HuH-7 (cell line): ENCODE measurements at regions not wholly inside any gene's neighbourhood (a gene's known extent, or its start where the extent isn't known, plus 50 kb on each side); places are given as distances from the start of the nearest gene placed in this dataset.

Experiments used
- DNase-seq: peaks from one replicate; pipeline ENCODE4 v3.0.0; 2011; ENCODE audit warnings: low spot score

DNA sequence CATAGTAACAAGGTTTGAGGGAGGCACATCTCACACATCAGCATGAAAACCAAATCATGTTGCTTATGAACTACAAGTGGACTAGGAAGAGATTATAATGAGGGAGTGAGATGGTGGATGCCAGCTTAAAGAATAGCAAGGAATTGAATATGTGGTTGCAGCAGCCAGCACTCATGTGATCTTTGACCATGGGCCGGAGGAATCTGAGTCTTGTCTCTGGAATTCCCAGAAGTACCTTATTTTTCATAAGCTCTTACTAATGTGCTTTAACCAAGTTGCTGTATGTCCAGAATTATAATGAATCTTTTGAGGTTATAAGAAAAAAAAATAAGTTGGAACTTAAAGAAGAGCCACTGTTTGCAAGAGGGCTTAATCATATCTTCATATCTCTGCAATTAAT is 97.0 kb downstream of the DISP1 start:
- no peak for DNase-seq

DNA sequence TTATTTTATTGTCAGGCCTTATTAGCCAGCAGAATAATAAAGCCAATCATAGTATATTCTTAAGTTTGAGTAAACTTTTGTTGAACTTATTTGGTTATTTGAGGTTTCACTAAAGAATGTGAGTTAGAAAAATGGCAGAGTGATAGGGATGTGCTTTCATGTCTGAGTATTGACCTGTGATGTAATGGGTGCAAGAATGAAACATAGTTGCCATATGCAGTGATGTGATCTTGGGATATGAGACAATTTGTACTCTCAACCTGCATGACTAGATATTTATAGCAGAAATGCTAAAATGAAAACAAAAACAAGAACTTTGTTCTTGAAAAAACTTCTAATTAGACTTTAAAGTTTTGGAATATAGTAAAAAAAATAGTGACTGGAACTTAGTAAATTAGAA is 97.9 kb downstream of the DISP1 start:
- DNase-seq: no peak

DNA sequence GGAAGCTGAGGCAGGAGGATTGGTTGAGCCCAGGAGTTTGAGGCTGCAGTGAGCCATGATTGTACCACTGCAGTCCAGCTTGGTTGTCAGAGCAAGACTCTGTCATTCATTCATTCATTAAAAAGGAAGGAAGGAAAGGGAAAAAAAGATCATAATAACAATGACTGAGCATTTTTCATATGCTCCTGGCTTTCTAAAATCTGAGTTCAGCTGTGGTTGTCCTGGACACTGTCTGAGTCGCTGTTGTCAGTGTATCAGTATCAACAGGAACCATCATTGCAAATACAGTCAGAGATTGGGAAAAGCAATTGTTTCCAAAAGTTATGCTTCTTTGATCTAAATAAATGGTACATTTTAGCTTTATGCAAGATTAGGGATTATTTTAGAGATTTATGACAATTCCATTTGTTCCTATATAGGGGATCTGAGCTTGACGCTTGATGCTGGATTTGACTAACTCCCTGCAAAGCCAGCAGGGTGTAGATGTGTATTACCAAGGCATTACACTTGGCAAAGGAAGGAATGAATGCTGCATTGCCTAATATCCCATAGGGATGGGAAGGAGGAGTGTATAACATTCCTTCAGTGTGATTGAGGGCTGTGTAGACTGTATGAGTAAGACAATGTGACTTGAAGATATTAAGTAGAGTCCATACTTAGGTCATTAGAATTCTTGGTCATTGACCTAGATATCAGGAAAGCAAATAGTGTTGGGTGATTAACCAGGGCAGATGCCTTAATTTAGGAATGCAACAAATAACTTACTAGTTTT is 100.2 kb downstream of the DISP1 start:
- no peak for DNase-seq

DNA sequence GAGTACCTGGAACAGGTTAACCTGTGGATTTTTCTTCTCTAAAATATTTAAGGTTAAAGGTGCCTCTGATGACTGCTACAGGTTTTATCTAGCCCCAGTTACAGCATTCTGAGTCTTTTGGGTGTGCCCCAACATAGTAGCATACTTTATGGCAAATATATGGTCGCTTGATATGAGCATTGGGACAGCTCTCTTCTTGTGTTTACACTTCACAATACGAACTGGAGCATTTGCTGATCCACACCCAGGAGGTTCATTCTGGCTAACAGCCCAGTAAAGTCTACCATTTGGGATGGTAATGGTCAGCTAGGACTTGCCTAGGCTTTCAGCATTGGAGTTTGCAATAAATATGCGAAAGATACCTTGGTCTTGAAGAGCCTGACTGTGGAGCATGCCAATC is 101.3 kb downstream of the DISP1 start:
- no peak for DNase-seq

DNA sequence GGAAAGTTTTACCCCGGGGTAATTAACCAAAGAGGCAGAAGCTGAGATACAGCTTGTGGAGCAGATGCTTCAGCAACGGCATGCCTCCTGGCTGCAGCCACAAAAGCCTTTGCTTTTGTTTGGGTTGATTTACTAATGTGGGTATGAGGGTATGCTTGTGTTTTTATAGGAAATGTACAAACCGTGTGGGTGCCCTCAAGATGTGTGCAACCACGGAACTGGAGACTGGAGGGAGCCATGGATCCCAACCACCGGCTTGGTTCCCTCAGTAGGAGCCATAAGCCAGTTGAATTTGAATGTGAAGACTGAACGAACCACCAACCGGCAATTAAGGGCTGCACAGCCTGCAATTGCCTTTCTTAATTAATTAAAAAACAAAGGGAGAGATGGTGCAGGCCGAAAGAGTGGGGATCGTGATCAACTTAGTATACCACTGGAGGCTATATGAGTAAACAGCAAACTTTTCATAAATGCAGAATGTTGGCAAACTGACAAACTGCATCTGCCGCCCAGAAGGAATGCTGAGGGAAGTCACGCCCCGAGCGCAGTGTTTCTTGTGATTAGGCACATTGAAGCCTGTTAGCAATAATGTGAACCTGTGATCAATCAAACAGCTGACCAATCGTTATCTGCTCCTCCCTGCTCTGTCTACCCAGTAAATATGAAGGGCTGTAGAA is 104.1 kb downstream of the DISP1 start:
- no peak for DNase-seq

DNA sequence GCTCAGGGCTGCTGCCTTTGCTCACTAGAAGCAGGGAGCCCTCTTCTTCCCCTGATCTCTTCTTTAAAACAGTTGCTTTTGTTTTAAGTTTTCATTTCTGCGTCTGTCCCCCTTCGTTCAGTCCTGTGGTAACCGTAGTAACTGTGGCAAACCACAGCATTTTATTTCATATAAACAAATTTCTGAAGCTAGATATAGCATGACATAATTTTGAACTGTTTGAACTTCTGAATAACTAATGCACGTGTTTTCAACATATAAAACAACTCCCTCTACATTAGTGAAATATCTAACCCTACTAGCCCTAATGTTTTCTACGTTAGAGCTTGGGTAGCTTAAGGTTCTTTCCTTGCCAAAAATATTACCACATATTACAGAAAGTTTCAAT is 104.6 kb downstream of the DISP1 start:
- no peak for DNase-seq

DNA sequence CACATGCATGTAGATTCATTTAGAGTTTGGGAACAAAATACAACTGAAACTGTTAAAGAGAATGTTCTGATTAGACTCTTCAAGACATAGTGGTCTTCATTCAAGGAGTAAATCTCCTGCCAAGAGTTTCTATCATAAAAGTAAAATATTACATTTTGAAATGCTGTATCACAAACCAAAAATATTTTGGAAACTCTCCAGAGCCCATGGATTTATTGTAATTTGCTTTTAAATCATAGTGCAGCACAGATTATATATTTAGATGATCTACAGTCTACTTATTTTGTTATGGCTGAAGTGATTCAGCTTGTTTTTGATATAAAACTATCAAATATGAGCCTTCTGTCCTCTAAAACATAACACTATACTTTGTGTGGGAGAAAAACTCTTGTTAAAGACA is 105.3 kb downstream of the DISP1 start:
- DNase-seq: no peak

DNA sequence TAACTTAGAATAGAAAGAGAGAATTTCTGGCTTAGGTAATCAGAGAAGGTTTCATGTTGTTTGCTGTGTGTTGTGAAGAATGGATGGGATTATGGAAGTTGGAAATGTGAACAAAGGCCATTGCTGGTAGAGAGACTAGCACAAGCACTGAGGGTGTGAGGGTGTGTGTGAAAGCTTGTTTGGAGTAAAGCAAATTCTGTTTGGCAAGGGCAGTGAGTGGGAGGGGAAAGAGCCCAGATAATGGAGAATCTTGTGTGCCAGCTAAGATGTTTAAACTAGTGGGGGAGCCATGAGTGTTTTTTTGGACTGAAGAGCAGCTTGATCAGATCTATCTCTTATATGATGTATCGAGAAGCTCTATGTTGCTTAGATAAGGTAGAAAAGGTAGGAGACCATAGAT is 107.1 kb downstream of the DISP1 start:
- no peak for DNase-seq

DNA sequence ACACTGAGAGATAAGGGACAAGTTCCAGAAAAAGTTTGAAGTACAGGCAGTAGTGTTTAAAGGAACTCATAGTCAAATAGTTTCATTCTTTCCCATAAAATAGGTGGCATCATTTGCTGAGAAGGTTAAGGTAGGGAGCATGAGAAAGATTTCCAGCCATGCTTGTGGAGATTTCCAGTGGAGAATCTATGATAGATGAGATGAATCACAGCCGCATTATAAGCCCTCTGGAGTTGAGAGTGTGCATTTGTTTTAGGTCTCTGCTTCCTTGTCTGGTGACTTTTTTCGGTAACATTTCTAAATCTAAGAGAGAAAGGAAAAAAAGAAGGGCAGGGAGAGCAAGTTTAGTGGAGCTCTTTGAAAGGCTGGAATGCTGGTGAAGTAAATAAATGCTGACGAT is 108.7 kb downstream of the DISP1 start:
- DNase-seq: no peak

DNA sequence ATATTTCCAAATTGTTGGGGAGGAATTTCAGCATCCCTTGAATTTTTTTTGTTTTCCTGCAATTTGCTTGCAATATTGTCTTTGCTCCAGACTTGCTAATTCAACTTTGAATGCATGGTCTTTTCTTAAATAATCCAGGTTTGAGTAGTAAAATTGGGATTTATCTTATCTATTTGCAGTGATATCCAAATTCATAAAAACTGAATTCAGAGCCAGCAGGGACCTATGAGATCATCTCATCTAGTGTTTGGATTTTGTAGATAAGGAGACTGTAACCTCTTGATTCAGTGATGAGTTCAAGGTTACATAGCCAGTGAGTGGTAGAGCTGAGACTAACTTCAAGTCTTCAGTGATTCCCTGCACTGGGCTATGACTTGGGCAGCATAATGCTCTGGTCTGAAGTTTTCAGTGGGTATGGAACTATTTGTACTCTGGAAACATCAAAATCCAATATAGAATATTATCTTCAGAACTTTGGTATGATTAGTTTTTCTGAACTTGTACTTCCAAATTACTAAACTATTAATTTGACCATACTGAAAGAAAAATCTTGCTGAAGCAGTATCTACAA is 109.4 kb downstream of the DISP1 start:
- no peak for DNase-seq

DNA sequence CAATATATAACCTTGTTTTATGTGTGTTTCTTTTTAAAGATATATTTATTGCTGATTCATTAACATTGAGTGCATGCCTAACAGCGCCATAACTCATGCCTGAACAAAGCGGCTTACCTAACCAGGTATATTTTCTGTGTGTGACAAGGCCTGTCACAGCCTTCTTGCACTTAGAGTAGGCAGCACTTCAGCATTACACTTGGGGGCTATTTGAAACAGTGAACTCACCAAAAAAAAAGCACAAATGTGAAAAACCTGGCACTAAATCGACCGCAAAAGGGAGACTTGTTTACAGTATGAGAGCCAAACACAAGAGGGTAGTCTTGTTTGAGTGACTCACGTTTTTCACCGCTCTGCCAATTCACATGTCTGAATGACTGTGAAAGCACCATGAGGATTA is 111.7 kb downstream of the DISP1 start:
- no peak for DNase-seq

DNA sequence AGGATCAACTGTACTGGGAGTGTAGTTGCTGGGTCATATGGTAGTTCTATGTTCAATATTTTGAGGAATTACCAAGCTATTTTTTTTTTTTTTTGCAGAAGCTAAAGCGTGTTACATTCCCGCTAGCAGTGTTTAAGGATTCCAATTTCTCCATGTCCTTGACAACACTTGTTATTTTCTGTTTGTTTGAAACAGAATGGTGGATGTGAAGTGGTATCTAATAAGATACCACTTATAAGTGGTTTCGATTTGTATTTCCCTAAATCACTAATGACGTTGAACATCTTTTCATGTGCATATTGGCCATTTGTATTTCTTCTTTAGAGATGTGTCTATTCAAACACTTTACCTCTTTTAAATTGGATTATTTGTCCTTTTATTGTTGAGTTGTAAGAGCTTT is 112.2 kb downstream of the DISP1 start:
- DNase-seq: no peak

DNA sequence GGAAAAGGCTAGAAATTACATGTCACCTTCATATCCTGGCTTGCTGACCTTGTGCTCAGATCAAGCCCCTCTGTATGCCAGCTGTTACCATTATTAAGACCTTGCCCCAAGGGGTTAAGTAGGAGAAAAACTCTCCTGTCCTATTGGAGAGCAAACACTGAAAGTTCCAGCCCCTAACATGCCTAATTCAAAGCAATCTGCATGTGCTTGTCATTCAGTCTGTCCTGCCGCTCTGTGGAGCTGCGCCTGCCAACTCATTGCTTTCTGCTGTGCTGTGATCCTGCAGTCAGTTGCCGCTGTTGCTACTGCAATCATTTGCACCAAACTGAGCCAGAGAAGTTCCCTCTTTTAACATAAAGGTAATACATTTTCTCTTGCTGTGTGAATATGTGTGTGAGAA is 113.4 kb downstream of the DISP1 start:
- peak; percentile 36 for DNase-seq

DNA sequence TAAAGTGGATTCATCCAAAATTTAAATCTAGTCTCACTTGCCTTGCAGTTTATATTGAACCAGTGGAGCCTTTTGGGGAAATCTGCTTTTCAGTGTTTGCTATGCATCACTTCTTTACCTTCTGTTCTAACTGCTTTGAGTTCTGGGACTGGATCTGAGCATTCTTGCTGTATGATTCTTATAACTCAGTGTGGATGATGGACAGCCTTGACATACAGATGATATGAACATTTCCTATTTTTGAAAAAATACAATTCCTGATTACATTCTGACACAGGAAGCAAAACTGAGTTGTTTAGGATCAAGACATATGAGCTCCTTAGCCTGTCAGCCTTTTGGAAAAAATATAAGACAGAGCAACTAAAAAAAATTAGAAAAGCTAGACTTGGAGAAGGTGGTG is 115.2 kb downstream of the DISP1 start:
- no peak for DNase-seq

DNA sequence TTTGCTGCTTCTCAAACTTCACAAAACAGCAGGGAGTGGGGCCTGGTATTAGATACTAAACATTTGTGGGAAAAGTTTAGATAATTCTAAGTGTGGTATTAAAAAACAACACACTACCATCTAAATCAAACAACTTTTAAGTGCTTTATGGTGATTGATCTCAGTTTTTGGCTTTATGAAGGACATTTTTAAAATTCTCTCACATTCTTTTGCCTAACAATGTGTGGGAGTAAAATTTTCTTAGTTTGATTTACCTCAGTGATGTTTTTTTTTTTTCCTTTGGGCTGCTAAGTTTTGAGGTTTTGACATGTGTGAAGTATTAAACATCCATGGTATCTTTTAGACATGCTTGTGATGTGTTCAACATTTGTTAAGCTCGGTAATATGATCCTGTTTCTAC is 116.2 kb downstream of the DISP1 start:
- no peak for DNase-seq

DNA sequence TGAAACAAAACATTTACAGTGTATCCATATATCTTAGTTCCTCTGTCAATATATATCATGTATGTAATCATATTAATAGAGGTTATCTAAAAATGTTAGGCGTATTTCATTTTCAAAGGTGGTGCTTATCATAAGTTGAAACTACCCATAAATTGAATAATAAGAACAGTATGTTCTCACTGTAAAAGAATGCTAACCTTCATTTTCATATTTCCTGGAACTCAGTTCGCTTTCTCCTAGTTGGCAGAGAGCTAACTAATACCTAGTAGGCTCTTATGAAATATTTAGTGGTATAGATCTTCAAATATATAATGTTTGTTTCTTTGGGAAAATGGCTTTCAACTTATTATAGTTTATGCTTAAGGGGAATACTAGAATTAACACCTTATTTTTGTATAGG is 118.4 kb downstream of the DISP1 start:
- DNase-seq: no peak

DNA sequence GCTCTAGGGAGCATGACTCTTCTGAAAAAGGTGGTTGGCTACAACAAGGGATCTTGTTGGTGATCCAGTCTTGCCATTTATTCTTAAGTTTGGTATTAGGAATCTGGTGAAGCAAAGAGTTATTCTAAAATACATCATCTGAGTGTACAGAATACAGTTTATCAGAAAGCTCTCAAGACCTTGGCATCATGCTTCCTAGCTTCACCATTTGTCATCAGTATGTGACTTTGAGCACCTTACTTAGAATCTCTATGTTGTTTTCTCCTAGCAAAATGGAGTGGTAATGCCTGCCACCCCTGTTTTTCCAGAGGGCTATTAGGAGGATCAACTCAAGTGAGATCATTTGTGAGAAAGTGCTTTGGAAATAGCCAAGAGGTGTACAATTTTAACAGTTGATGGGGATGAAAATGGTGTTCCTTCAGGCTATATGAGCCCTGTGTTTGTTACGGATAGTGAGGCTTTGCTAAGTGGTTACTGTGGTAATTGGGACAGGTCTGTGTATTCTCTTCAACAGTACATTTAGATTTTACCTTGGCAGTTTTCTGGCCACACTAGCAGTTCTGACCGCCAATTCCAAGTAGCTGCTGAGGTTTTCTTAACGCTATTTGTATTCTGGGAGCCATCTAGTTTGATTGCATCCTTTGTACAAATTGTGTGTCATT is 120.5 kb downstream of the DISP1 start:
- DNase-seq: no peak

DNA sequence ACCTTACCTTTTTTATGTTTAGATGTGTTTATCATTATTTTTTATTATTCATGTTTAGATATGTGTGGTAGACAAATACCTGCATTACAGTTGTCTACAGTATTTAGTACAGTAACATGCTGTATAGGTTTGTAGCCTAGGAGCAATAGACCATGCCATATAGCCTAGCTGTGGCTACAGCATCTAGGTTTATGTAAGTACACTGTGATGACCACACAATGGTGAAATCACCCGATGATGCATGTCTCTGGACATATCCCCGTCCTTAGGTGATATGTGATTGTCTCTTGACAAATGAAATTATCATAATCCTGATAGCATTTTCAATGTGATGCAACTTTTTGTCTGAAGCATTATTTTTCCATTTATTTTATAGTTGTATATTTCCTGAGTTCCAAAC is 121.2 kb downstream of the DISP1 start:
- no peak for DNase-seq

DNA sequence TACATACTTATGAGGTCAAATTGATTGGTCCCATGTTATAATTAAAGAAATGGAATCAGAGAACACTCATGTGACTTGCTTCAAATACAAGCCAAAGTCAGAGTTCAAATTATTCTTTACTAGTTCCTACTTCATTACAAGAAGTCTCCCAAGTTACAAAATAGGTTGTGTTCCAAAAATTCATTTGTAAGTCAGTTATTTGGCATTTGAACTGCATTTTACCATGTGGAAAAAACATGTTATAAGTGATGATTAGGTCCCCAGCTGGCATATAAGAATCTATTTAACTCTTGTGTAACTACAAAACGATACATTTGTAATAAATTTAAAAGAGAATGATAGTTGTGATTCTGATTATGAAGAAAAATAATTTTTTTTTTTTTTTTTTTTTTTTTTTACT is 124.1 kb downstream of the DISP1 start:
- DNase-seq: no peak

DNA sequence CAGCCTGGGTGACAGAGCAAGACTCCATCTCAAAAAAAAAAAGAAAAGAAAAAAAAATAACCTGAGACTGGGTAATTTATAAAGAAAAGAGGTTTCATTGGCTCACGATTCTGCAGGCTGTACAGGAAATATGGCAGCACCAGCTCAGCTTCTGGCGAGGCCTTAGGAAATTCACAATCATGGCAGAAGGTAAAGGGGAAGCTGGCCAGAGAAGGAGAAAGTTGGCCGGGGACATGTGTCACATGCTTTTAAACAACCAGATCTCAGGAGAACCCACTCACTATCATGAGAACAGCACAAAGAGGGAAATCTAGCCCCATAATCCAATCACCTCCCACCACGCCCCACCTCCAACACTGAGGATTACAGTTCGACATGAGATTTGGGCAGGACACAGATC is 125.3 kb downstream of the DISP1 start:
- no peak for DNase-seq

DNA sequence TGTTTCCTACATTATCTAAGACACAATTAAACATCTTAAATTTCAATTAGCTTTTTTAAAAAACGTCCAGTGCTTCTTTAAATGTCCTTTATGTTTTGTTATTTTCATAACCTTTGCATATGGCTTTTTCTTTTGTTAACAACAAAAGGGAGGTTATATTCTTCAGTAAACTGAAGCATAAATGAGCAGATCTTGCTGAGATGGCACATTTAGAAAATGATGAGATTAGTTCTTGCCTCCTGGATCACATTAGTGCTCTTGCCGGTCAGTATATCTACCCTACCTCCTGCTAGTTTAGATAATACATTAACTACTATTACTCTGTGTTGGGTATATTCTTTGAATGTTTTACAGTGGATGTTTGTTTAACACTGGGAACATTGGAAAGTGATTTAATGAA is 126.1 kb downstream of the DISP1 start:
- no peak for DNase-seq

DNA sequence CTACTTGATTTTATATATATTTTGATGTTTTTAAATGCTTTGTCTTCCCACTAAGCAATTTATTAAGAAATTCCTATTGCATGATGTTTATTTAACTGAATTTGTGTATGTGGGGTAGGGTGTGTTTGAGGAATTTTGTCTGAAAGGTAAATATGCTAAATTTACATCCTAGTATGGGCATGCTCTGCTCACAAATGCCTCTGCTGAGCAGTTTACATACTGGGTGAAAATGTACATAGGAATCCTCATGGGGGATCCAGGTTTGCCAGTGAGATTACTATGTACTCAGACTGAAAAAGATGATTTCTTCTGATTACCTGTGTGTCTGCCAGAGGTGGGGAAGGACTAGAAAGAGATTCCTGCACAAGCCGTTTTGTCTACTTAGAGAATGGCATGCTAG is 126.6 kb downstream of the DISP1 start:
- no peak for DNase-seq

DNA sequence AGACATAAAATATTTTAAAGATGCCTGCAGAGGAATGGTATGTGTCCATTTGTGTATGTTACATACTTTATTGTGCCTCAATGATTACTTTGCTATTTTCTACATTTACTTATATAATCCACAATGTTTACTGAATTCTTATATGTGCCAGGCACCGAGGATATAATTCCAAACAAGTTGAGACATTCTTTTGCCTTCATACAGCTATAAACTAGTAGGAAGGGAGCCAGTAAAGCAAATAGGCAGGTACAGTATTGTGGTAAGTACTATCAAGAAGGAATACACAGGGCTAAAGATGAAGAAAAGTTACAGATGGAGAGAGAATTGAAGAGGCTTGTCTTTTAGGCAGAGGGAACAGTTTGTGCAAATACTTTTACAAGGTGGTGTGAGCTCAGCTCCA is 131.6 kb downstream of the DISP1 start:
- DNase-seq: no peak
